ENCODE measurements at regions not wholly inside any gene's neighbourhood (a gene's known extent, or its start where the extent isn't known, plus 50 kb on each side); places are given as distances from the start of the nearest gene placed in this dataset.

DNA sequence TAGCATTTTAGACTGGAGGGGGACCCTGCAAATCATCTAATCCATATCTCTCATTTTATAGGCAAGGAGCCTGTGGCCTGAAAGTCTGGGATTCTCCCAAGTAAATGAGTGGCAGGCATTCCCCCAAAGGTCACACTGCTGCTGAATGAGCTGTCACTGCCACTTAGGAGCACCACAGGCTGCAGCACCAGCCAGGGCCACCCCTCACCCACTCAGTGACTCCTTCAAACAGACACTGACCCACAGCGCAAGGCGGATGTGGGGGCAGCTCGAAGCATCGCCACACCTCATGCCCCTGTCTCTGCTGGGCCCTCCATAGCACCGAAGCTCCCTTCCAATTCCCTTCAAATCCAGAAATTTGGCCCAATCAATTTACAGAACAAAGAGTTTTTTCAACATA, 119.9 kb upstream of the ARID1B start:
- H3K79me2 ChIP-seq (replicated peaks; ENCODE audit: insufficient read depth): no peaks in the 10 kb centered on the region
- H3K27me3 ChIP-seq (ENCODE audit: insufficient read depth): no peaks in the 10 kb centered on the region
- H3K4me1 Mint-ChIP-seq: peaks cover 43% of the 10 kb centered on the region
- H3K4me1 ChIP-seq (ENCODE audit: insufficient read depth): peaks cover 14% of the 10 kb centered on the region
- peaks cover 13% of the 10 kb centered on the region for H3K9me2 ChIP-seq (ENCODE audit: insufficient read depth)
- DNase-seq (ENCODE audit: low spot score) (no peak), ATAC-seq (no peak)
- H3K27me3 Mint-ChIP-seq (ENCODE audit: insufficient read depth, low read depth, poor library complexity): peaks cover 6% of the 10 kb centered on the region
- peaks cover 23% of the 10 kb centered on the region for H3K9me3 Mint-ChIP-seq
- no peaks in the 10 kb centered on the region for H3K36me3 ChIP-seq (ENCODE audit: insufficient read depth)
- TF ChIP-seq NANOG (IDR thresholded peaks at IDR 0.05; ENCODE audit: borderline replicate concordance) (no peak), STAT1 (IDR thresholded peaks at IDR 0.05; ENCODE audit: unreplicated experiment) (no peak)
- H3K4me3 Mint-ChIP-seq: no peak overlapping the region
- no peak overlapping the region; the same call in 1 of the 2 replicates for H2AFZ ChIP-seq
- no peak overlapping the region for H3K27ac Mint-ChIP-seq
- H3K27ac ChIP-seq (ENCODE audit: low read depth): no peak overlapping the region
- H3K4me2 ChIP-seq: 0 out of 2 replicates have a peak overlapping the region, but pooled peaks have one; percentile 2
- no peak overlapping the region for H3K4me3 ChIP-seq
- peaks cover 18% of the 10 kb centered on the region for H3K36me3 Mint-ChIP-seq (ENCODE audit: low read depth)
- H3F3A ChIP-seq (replicated peaks; ENCODE audit: low read depth): no peaks in the 10 kb centered on the region
- H4K20me1 ChIP-seq (replicated peaks; ENCODE audit: insufficient read depth): no peaks in the 10 kb centered on the region

DNA sequence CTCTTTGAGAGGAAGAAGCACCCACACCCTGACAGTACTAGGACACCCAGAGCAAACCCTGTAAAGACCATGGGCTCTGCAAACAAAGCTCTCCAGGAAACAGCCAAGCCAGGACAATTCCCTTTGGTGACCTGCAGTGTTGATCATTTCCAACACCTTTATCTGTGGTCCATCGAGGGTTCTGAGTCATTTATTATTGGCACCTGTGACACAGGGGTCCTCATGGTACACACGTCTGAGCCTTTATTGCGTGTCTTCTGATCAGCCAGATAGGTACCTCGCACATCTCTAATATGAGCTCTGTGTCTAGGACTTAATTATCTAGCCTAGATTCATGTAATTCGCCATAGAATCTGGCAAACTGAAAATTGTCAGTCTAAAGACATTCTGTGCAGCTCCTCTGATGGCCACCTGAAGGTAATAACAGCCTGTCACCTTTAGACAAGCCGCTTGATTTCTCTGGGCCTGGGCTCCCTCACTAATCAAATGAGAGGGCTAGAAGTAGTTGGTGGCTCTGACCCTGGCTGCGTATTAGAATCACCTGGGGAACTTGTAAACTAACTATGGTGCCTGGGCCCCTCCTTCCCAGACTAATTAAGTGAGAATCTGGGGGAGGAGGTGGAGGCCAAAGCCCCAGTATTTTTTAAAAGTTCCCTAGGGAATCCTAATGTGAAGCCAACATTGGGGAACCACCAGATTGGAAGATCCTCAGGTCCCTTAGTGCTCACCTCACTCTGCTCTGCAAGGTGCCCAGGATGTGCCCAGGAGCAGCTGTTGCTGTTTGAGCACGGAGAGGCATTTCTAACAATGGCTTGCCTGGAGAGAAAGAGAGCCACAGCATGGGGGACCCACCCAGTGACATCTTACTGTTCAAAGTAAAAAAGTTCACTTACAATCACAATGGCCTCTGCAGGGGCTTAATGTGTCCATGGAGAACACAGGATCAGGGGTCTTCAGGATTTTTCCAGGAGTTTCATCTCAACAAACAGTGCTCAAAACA, 122.0 kb upstream of the ARID1B start:
- H3K4me3 Mint-ChIP-seq: no peak overlapping the region

More for the DNA sequence above, 122.0 kb upstream of the ARID1B start:
- DNase-seq (ENCODE audit: low spot score) (peak; percentile 43), ATAC-seq (peak; percentile 95)
- no peak overlapping the region for H3K4me3 ChIP-seq
- H2AFZ ChIP-seq: 0 out of 2 replicates have a peak overlapping the region, but pooled peaks have one; percentile 1
- Mint-ChIP-seq H3K27me3 (ENCODE audit: insufficient read depth, low read depth, poor library complexity) (peaks cover 6% of the 10 kb centered on the region), H3K4me1 (peaks cover 43% of the 10 kb centered on the region), H3K27ac (0 out of 2 replicates have a peak overlapping the region, but pooled peaks have one; percentile 18), H3K9me3 (peaks cover 26% of the 10 kb centered on the region), H3K36me3 (ENCODE audit: low read depth) (peaks cover 23% of the 10 kb centered on the region)
- TF ChIP-seq JUNB (IDR thresholded peaks at IDR 0.05; ENCODE audit: unreplicated experiment): no peak
- TF ChIP-seq, protein P1, sequence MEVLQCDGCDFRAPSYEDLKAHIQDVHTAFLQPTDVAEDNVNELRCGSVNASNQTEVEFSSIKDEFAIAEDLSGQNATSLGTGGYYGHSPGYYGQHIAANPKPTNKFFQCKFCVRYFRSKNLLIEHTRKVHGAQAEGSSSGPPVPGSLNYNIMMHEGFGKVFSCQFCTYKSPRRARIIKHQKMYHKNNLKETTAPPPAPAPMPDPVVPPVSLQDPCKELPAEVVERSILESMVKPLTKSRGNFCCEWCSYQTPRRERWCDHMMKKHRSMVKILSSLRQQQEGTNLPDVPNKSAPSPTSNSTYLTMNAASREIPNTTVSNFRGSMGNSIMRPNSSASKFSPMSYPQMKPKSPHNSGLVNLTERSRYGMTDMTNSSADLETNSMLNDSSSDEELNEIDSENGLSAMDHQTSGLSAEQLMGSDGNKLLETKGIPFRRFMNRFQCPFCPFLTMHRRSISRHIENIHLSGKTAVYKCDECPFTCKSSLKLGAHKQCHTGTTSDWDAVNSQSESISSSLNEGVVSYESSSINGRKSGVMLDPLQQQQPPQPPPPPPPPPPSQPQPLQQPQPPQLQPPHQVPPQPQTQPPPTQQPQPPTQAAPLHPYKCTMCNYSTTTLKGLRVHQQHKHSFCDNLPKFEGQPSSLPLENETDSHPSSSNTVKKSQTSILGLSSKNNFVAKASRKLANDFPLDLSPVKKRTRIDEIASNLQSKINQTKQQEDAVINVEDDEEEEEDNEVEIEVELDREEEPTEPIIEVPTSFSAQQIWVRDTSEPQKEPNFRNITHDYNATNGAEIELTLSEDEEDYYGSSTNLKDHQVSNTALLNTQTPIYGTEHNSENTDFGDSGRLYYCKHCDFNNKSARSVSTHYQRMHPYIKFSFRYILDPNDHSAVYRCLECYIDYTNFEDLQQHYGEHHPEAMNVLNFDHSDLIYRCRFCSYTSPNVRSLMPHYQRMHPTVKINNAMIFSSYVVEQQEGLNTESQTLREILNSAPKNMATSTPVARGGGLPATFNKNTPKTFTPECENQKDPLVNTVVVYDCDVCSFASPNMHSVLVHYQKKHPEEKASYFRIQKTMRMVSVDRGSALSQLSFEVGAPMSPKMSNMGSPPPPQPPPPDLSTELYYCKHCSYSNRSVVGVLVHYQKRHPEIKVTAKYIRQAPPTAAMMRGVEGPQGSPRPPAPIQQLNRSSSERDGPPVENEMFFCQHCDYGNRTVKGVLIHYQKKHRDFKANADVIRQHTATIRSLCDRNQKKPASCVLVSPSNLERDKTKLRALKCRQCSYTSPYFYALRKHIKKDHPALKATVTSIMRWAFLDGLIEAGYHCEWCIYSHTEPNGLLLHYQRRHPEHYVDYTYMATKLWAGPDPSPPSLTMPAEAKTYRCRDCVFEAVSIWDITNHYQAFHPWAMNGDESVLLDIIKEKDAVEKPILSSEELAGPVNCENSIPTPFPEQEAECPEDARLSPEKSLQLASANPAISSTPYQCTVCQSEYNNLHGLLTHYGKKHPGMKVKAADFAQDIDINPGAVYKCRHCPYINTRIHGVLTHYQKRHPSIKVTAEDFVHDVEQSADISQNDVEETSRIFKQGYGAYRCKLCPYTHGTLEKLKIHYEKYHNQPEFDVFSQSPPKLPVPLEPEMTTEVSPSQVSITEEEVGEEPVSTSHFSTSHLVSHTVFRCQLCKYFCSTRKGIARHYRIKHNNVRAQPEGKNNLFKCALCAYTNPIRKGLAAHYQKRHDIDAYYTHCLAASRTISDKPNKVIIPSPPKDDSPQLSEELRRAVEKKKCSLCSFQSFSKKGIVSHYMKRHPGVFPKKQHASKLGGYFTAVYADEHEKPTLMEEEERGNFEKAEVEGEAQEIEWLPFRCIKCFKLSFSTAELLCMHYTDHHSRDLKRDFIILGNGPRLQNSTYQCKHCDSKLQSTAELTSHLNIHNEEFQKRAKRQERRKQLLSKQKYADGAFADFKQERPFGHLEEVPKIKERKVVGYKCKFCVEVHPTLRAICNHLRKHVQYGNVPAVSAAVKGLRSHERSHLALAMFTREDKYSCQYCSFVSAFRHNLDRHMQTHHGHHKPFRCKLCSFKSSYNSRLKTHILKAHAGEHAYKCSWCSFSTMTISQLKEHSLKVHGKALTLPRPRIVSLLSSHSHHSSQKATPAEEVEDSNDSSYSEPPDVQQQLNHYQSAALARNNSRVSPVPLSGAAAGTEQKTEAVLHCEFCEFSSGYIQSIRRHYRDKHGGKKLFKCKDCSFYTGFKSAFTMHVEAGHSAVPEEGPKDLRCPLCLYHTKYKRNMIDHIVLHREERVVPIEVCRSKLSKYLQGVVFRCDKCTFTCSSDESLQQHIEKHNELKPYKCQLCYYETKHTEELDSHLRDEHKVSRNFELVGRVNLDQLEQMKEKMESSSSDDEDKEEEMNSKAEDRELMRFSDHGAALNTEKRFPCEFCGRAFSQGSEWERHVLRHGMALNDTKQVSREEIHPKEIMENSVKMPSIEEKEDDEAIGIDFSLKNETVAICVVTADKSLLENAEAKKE (CRISPR knock-in tag; IDR thresholded peaks at IDR 0.05): peak; percentile 87
- TF ChIP-seq NANOG (IDR thresholded peaks at IDR 0.05; ENCODE audit: borderline replicate concordance): 0 out of 2 replicates have a peak, but pooled peaks have one; percentile 6
- H3K4me2 ChIP-seq: peak overlapping the region; percentile 11
- peaks cover 14% of the 10 kb centered on the region for H3K4me1 ChIP-seq (ENCODE audit: insufficient read depth)
- no peaks in the 10 kb centered on the region for H3K79me2 ChIP-seq (replicated peaks; ENCODE audit: insufficient read depth)
- H3K27me3 ChIP-seq (ENCODE audit: insufficient read depth): no peaks in the 10 kb centered on the region
- H3K27ac ChIP-seq (ENCODE audit: low read depth): no peak overlapping the region
- H3F3A ChIP-seq (replicated peaks; ENCODE audit: low read depth): no peaks in the 10 kb centered on the region
- no peaks in the 10 kb centered on the region for H3K36me3 ChIP-seq (ENCODE audit: insufficient read depth)
- H4K20me1 ChIP-seq (replicated peaks; ENCODE audit: insufficient read depth): no peaks in the 10 kb centered on the region
- H3K9me2 ChIP-seq (ENCODE audit: insufficient read depth): peaks cover 14% of the 10 kb centered on the region

Measured in GM23338 (cell line).